Keratinocyte (primary cell): ENCODE measurements at regions not wholly inside any gene's neighbourhood (a gene's known extent, or its start where the extent isn't known, plus 50 kb on each side); places are given as distances from the start of the nearest gene placed in this dataset.

Source experiments
- DNase-seq: peaks from one replicate; pipeline ENCODE4 v3.0.0-alpha.2; 2011; ENCODE audit warnings: low read depth, missing footprints, low spot score
- FAIRE-seq: peaks from 2 replicates; lab custom pipeline; 2011; peaks lifted over from hg19 to GRCh38; lab: Jason Lieb, UNC
- H2AFZ ChIP-seq: 2 replicates; pipeline ENCODE4 v1.6.0; 2012; ENCODE audit warnings: low read length, control low read depth, inconsistent platforms; ENCODE audit not compliant: control insufficient read depth
- H3K27ac ChIP-seq: 2 replicates; pipeline ENCODE4 v1.5.1; 2011; ENCODE audit warnings: low read length; ENCODE audit not compliant: control insufficient read depth, insufficient read depth
- H3K27me3 ChIP-seq: 3 replicates; pipeline ENCODE4 v1.6.0; 2011; ENCODE audit warnings: low read length; ENCODE audit not compliant: control insufficient read depth, insufficient read depth; ENCODE audit errors: extremely low read depth
- H3K36me3 ChIP-seq, 2 experiments: 2 replicates in 1 of 2; 3 replicates in 1 of 2; pipeline ENCODE4 v1.5.1; 2011; ENCODE audit warnings: low read length in 2 of 2, mild to moderate bottlenecking in 1 of 2; ENCODE audit not compliant: control insufficient read depth in 2 of 2, insufficient read depth in 2 of 2; ENCODE audit errors: extremely low read depth in 1 of 2
- H3K4me1 ChIP-seq: 3 replicates; pipeline ENCODE4 v1.5.1; 2011; ENCODE audit warnings: low read length; ENCODE audit not compliant: control insufficient read depth, insufficient read depth; ENCODE audit errors: extremely low read depth
- H3K4me2 ChIP-seq: 3 replicates; pipeline ENCODE4 v1.6.0; 2011; ENCODE audit warnings: low read depth, low read length; ENCODE audit not compliant: control insufficient read depth, insufficient read depth; ENCODE audit errors: extremely low read depth
- H3K4me3 ChIP-seq, 3 experiments: fragments of 200-600 bp in 1 of 3; sonication (generic) in 1 of 3; 2 replicates in 2 of 3; 3 replicates in 1 of 3; pipeline ENCODE4 v1.5.1; 2011 to 2016; ENCODE audit warnings: low read length in 3 of 3, mild to moderate bottlenecking in 3 of 3, control low read depth in 2 of 3, inconsistent platforms in 1 of 3, low read depth in 1 of 3, mixed read lengths in 1 of 3, mixed run types in 1 of 3, moderate library complexity in 1 of 3; ENCODE audit not compliant: control insufficient read depth in 2 of 3, insufficient read depth in 2 of 3; ENCODE audit errors: extremely low read depth in 1 of 3
- H3K79me2 ChIP-seq: 2 replicates; pipeline ENCODE4 v1.6.0; 2012; ENCODE audit warnings: low read length; ENCODE audit not compliant: control insufficient read depth, insufficient read depth
- H3K9ac ChIP-seq: 3 replicates; pipeline ENCODE4 v1.6.0; 2011; ENCODE audit warnings: low read length; ENCODE audit not compliant: control insufficient read depth, insufficient read depth; ENCODE audit errors: extremely low read depth
- H3K9me1 ChIP-seq: 3 replicates; pipeline ENCODE4 v1.6.0; 2011; ENCODE audit warnings: low read length; ENCODE audit not compliant: control insufficient read depth, insufficient read depth; ENCODE audit errors: extremely low read depth
- H3K9me3 ChIP-seq: 2 replicates; pipeline ENCODE4 v1.5.1; 2012; ENCODE audit warnings: low read depth, low read length; ENCODE audit not compliant: control insufficient read depth
- H4K20me1 ChIP-seq: 3 replicates; pipeline ENCODE4 v1.6.0; 2011; ENCODE audit warnings: low read length; ENCODE audit not compliant: control insufficient read depth, insufficient read depth; ENCODE audit errors: extremely low read depth
- EZH2 ChIP-seq: IDR thresholded peaks from one replicate; pipeline ENCODE4 v1.6.1; 2012; ENCODE audit warnings: inconsistent platforms, mild to moderate bottlenecking, low read length, moderate library complexity
- dilution Hi-C: fragments of 300-500 bp; cut with MboI; formaldehyde crosslinking; loops from one replicate; pipeline ENCODE4 v1.7.0; 2020; ENCODE audit warnings: low sequenced_read_pairs; ENCODE audit not compliant: extremely low pct_ligation_motif_present
- TF ChIP-seq, protein P1 (sequence below), 3 experiments: IDR thresholded peaks in 1 of 3; conservative IDR thresholded peaks in 1 of 3; optimal IDR thresholded peaks in 1 of 3; 2 replicates in 2 of 3; 3 replicates in 1 of 3; pipeline versions ENCODE3 to v1.5.1; 2011; ENCODE audit warnings: low read length in 3 of 3, mild to moderate bottlenecking in 3 of 3, moderate library complexity in 2 of 3, control low read depth in 1 of 3, inconsistent platforms in 1 of 3; ENCODE audit not compliant: insufficient read depth in 2 of 3; ENCODE audit errors: extremely low read depth in 1 of 3

DNA sequence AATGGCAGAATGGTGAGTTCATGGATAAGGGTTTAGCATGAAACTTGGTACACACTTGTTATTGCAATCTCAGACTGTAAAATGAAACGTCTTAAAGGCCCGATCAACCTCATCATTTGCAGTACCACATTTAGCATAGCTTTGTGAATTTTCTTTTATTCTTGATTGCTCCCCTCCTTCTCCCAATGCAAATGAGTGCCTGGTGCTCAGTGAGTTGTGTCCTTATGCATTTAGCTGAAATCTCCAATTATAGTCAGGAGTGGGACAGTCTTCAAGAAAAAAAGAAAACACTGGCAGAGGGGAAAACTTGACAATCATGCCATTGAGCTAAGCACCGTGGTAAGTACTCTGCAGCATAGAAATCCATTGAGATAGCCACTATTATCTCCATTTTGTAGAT is 161.0 kb upstream of the HMCN1 start:
- Histone ChIP-seq H3K27ac (no peak overlapping the region), H3K4me1 (peaks cover 43% of the 10 kb centered on the region), H4K20me1 (no peaks in the 10 kb centered on the region), H3K9me1 (no peaks in the 10 kb centered on the region), H3K36me3 (no peaks in the 10 kb centered on the region), H3K9ac (no peak overlapping the region), H3K79me2 (no peaks in the 10 kb centered on the region), H3K9me3 (no peaks in the 10 kb centered on the region), H3K4me2 (no peak overlapping the region), H2AFZ (no peak overlapping the region), H3K4me3 (no peak overlapping the region), H3K27me3 (no peaks in the 10 kb centered on the region)
- dilution Hi-C loops, result no loop called here
- FAIRE-seq (no peak), DNase-seq (no peak)
- no peak for TF ChIP-seq EZH2
- TF ChIP-seq, protein P1, sequence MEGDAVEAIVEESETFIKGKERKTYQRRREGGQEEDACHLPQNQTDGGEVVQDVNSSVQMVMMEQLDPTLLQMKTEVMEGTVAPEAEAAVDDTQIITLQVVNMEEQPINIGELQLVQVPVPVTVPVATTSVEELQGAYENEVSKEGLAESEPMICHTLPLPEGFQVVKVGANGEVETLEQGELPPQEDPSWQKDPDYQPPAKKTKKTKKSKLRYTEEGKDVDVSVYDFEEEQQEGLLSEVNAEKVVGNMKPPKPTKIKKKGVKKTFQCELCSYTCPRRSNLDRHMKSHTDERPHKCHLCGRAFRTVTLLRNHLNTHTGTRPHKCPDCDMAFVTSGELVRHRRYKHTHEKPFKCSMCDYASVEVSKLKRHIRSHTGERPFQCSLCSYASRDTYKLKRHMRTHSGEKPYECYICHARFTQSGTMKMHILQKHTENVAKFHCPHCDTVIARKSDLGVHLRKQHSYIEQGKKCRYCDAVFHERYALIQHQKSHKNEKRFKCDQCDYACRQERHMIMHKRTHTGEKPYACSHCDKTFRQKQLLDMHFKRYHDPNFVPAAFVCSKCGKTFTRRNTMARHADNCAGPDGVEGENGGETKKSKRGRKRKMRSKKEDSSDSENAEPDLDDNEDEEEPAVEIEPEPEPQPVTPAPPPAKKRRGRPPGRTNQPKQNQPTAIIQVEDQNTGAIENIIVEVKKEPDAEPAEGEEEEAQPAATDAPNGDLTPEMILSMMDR (optimal IDR thresholded peaks at IDR 0.05 in 1 of 3, IDR thresholded peaks at IDR 0.05 in 1 of 3, conservative IDR thresholded peaks at IDR 0.05 in 1 of 3; ENCODE audit: extremely low read depth in 1 of 3, insufficient read depth in 2 of 3, low read length in 3 of 3), result no peak

DNA sequence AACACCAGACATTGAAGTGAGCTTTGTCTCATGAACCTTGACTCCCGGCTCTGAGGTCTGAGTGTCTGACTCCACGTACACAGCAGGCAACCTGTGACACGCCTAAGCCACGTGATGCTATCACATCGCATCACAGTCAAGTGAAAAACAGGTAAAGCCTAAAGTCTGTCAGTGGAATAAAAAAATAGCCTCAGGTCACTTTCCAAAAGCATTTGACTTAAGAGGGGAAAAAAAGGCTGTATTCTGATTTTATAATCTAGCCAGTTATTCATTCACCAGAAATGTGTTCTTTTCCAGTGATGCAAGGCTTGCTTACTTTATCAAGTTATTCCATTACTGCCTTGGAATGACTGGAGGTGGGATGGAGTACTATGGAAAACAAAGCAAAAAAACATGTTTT is 163.2 kb upstream of the HMCN1 start:
- FAIRE-seq, result peak; percentile 93
- H3K4me3 ChIP-seq, result no peak overlapping the region
- peak overlapping the region; percentile 36 for H2AFZ ChIP-seq
- TF ChIP-seq, protein P1 (optimal IDR thresholded peaks at IDR 0.05 in 1 of 3, IDR thresholded peaks at IDR 0.05 in 1 of 3, conservative IDR thresholded peaks at IDR 0.05 in 1 of 3; ENCODE audit: extremely low read depth in 1 of 3, insufficient read depth in 2 of 3, low read length in 3 of 3), result no peak
- no peak for TF ChIP-seq EZH2
- H3K79me2 ChIP-seq, result no peaks in the 10 kb centered on the region
- no peaks in the 10 kb centered on the region for H3K9me3 ChIP-seq
- H3K9ac ChIP-seq, result no peak overlapping the region
- DNase-seq, result no peak
- H3K4me2 ChIP-seq, result peak overlapping the region; percentile 38
- H4K20me1 ChIP-seq, result no peaks in the 10 kb centered on the region
- H3K27ac ChIP-seq, result peak overlapping the region; percentile 32
- H3K27me3 ChIP-seq, result no peaks in the 10 kb centered on the region
- H3K4me1 ChIP-seq, result peaks cover 65% of the 10 kb centered on the region
- dilution Hi-C loops, result no loop called here
- H3K9me1 ChIP-seq, result no peaks in the 10 kb centered on the region
- no peaks in the 10 kb centered on the region for H3K36me3 ChIP-seq
